ENCODE measurements at regions not wholly inside any gene's neighbourhood (a gene's known extent, or its start where the extent isn't known, plus 50 kb on each side); places are given as distances from the start of the nearest gene placed in this dataset.

DNA sequence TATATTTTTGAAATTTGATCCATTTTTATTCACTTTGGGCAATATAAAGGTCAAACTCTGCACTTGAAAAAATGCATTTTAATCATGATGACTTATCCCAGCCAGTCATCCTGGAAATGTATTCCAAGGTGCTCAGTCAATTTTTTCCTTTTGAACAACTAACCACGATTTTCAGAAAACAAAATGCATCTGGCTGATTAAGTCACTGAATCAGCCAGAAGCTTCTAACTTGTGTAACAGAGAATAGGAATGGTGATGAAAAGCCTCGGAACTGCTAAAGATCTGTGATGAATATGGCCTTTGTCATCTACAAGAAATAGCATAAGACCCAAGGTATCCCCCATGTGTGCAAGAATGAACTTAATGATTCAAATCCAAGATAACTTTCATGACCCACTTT, 572.7 kb downstream of the EPHA4 start:
- TF ChIP-seq, protein P1, sequence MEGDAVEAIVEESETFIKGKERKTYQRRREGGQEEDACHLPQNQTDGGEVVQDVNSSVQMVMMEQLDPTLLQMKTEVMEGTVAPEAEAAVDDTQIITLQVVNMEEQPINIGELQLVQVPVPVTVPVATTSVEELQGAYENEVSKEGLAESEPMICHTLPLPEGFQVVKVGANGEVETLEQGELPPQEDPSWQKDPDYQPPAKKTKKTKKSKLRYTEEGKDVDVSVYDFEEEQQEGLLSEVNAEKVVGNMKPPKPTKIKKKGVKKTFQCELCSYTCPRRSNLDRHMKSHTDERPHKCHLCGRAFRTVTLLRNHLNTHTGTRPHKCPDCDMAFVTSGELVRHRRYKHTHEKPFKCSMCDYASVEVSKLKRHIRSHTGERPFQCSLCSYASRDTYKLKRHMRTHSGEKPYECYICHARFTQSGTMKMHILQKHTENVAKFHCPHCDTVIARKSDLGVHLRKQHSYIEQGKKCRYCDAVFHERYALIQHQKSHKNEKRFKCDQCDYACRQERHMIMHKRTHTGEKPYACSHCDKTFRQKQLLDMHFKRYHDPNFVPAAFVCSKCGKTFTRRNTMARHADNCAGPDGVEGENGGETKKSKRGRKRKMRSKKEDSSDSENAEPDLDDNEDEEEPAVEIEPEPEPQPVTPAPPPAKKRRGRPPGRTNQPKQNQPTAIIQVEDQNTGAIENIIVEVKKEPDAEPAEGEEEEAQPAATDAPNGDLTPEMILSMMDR (IDR thresholded peaks at IDR 0.05): no peak
- no peak for TF ChIP-seq POLR2A (IDR thresholded peaks at IDR 0.05)
